ENCODE measurements at regions not wholly inside any gene's neighbourhood (a gene's known extent, or its start where the extent isn't known, plus 50 kb on each side); places are given as distances from the start of the nearest gene placed in this dataset.

DNA sequence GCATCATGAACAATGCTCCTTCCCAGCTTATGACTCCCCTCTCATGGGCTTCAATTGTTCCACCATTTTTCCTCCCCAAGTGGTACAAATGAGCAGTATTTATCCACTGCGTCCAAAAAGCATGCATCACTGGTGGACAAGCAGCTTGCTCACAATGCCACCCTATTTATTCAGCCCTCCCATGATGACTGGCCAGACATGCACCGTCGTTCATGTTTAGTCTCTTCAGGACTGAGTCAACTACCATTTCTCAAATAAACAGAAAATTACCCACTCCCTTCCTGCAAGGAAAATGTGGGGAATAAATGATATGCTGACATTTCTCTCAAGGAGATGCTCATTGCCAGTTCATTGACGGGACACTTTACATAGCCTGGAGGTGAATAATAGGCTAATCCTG is 300.4 kb downstream of the C6orf118 start:
- TF ChIP-seq, protein P1, sequence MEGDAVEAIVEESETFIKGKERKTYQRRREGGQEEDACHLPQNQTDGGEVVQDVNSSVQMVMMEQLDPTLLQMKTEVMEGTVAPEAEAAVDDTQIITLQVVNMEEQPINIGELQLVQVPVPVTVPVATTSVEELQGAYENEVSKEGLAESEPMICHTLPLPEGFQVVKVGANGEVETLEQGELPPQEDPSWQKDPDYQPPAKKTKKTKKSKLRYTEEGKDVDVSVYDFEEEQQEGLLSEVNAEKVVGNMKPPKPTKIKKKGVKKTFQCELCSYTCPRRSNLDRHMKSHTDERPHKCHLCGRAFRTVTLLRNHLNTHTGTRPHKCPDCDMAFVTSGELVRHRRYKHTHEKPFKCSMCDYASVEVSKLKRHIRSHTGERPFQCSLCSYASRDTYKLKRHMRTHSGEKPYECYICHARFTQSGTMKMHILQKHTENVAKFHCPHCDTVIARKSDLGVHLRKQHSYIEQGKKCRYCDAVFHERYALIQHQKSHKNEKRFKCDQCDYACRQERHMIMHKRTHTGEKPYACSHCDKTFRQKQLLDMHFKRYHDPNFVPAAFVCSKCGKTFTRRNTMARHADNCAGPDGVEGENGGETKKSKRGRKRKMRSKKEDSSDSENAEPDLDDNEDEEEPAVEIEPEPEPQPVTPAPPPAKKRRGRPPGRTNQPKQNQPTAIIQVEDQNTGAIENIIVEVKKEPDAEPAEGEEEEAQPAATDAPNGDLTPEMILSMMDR (IDR thresholded peaks at IDR 0.05 in 4 of 5, conservative IDR thresholded peaks at IDR 0.05 in 1 of 5): no peak
- TF ChIP-seq POLR2A (IDR thresholded peaks at IDR 0.05): no peak

Data from gastrocnemius medialis (tissue), 4 donors.